ENCODE measurements at regions not wholly inside any gene's neighbourhood (a gene's known extent, or its start where the extent isn't known, plus 50 kb on each side); places are given as distances from the start of the nearest gene placed in this dataset.

- 34 to 64% methylated on average over 2 of the region's 2 CpGs for WGBS, 2 donors
- peaks cover 0 to 12% (median 0%) of the 10 kb centered on the region in 5 donors for H3K4me1 ChIP-seq (ENCODE audit: control insufficient read depth in 5 of 5, insufficient read depth in 5 of 5, low read length in 5 of 5)
- ATAC-seq (ENCODE audit: insufficient read depth, low FRiP score) (no peak), DNase-seq (no peak)
- H3K27ac ChIP-seq (ENCODE audit: low read depth in 1 of 2, low read length in 1 of 2) = no peak overlapping the region
- no peaks in the 10 kb centered on the region for H3K27me3 ChIP-seq (ENCODE audit: control insufficient read depth in 3 of 3, insufficient read depth in 3 of 3, low read length in 2 of 3)
- TF ChIP-seq CTCF (IDR thresholded peaks at IDR 0.05; ENCODE audit: control extremely low read depth, extremely low read depth) = no peak
- H3K36me3 ChIP-seq (ENCODE audit: control insufficient read depth in 4 of 4, insufficient read depth in 4 of 4, low read length in 4 of 4) = no peaks in the 10 kb centered on the region
- peaks cover 0 to 2% (median 0%) of the 10 kb centered on the region in 4 donors for H3K9me3 ChIP-seq (ENCODE audit: control insufficient read depth in 4 of 4, insufficient read depth in 3 of 4, low read length in 3 of 4)
- no peak overlapping the region for H3K4me3 ChIP-seq
- H3K9ac ChIP-seq (ENCODE audit: insufficient read depth in 1 of 2, low read length in 2 of 2) = no peak overlapping the region
Observed at GRCh38 chr2:122061206-122061605, 305.8 kb downstream of the TSN start.

DNA sequence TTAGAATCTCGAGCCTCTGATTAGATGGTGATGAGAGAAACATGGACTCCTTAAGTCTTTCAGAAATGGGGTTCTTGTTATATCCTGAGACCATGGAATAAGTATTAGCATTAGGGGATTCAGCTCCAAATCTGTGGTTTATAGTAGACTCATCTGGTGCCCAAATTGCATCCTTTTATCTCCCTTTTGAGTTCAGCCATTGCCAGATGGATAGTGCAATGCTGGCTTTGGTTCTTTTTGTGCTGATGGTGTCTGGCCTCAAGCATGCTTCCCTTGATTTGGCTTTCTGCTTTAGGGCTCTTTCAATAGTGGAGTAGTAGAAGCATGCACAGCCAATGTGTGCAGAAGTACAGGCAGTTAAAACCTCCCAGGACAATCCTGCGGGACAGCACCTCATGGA, 306.4 kb downstream of the TSN start:
- ATAC-seq (ENCODE audit: insufficient read depth, low FRiP score) = no peak
- no peak for TF ChIP-seq CTCF (IDR thresholded peaks at IDR 0.05; ENCODE audit: control extremely low read depth, extremely low read depth)
- WGBS, 2 donors = 91 to 92% methylated on average over 2 of the region's 2 CpGs
- no peaks in the 10 kb centered on the region for H3K36me3 ChIP-seq (ENCODE audit: control insufficient read depth in 4 of 4, insufficient read depth in 4 of 4, low read length in 4 of 4)
- H3K4me3 ChIP-seq = no peak overlapping the region
- H3K27ac ChIP-seq (ENCODE audit: low read depth in 1 of 2, low read length in 1 of 2) = no peak overlapping the region
- H3K9ac ChIP-seq (ENCODE audit: insufficient read depth in 1 of 2, low read length in 2 of 2) = no peak overlapping the region
- H3K27me3 ChIP-seq (ENCODE audit: control insufficient read depth in 3 of 3, insufficient read depth in 3 of 3, low read length in 2 of 3) = no peaks in the 10 kb centered on the region
- no peak for DNase-seq
- H3K4me1 ChIP-seq (ENCODE audit: control insufficient read depth in 5 of 5, insufficient read depth in 5 of 5, low read length in 5 of 5) = peaks cover 0 to 10% (median 0%) of the 10 kb centered on the region in 5 donors
- peaks cover 0 to 2% (median 0%) of the 10 kb centered on the region in 4 donors for H3K9me3 ChIP-seq (ENCODE audit: control insufficient read depth in 4 of 4, insufficient read depth in 3 of 4, low read length in 3 of 4)

- Histone ChIP-seq H3K9me3 (ENCODE audit: control insufficient read depth in 4 of 4, insufficient read depth in 3 of 4, low read length in 3 of 4) (peaks cover 0 to 2% (median 0%) of the 10 kb centered on the region in 4 donors), H3K36me3 (ENCODE audit: control insufficient read depth in 4 of 4, insufficient read depth in 4 of 4, low read length in 4 of 4) (no peaks in the 10 kb centered on the region), H3K9ac (ENCODE audit: insufficient read depth in 1 of 2, low read length in 2 of 2) (no peak overlapping the region), H3K27me3 (ENCODE audit: control insufficient read depth in 3 of 3, insufficient read depth in 3 of 3, low read length in 2 of 3) (no peaks in the 10 kb centered on the region), H3K4me1 (ENCODE audit: control insufficient read depth in 5 of 5, insufficient read depth in 5 of 5, low read length in 5 of 5) (peaks cover 0 to 4% (median 0%) of the 10 kb centered on the region in 5 donors), H3K4me3 (no peak overlapping the region), H3K27ac (ENCODE audit: low read depth in 1 of 2, low read length in 1 of 2) (no peak overlapping the region)
- WGBS, 2 donors = 70 to 74% methylated on average over 4 of the region's 4 CpGs
- ATAC-seq (ENCODE audit: insufficient read depth, low FRiP score) (no peak), DNase-seq (no peak)
- no peak for TF ChIP-seq CTCF (IDR thresholded peaks at IDR 0.05; ENCODE audit: control extremely low read depth, extremely low read depth)
Observed at GRCh38 chr2:122062506-122062905, 307.1 kb downstream of the TSN start.

- WGBS, 2 donors = 90 to 94% methylated on average over 3 of the region's 3 CpGs
- DNase-seq (no peak), ATAC-seq (ENCODE audit: insufficient read depth, low FRiP score) (no peak)
- H3K4me3 ChIP-seq = no peak overlapping the region
- peaks cover 0 to 4% (median 0%) of the 10 kb centered on the region in 5 donors for H3K4me1 ChIP-seq (ENCODE audit: control insufficient read depth in 5 of 5, insufficient read depth in 5 of 5, low read length in 5 of 5)
- no peak for TF ChIP-seq CTCF (IDR thresholded peaks at IDR 0.05; ENCODE audit: control extremely low read depth, extremely low read depth)
- H3K27ac ChIP-seq (ENCODE audit: low read depth in 1 of 2, low read length in 1 of 2) = no peak overlapping the region
- H3K9ac ChIP-seq (ENCODE audit: insufficient read depth in 1 of 2, low read length in 2 of 2) = no peak overlapping the region
- peaks cover 0 to 2% (median 0%) of the 10 kb centered on the region in 4 donors for H3K9me3 ChIP-seq (ENCODE audit: control insufficient read depth in 4 of 4, insufficient read depth in 3 of 4, low read length in 3 of 4)
- H3K27me3 ChIP-seq (ENCODE audit: control insufficient read depth in 3 of 3, insufficient read depth in 3 of 3, low read length in 2 of 3) = no peaks in the 10 kb centered on the region
- H3K36me3 ChIP-seq (ENCODE audit: control insufficient read depth in 4 of 4, insufficient read depth in 4 of 4, low read length in 4 of 4) = no peaks in the 10 kb centered on the region
Observed at GRCh38 chr2:122063716-122064115, 308.3 kb downstream of the TSN start.
